ENCODE measurements at regions not wholly inside any gene's neighbourhood (a gene's known extent, or its start where the extent isn't known, plus 50 kb on each side); places are given as distances from the start of the nearest gene placed in this dataset.

DNA sequence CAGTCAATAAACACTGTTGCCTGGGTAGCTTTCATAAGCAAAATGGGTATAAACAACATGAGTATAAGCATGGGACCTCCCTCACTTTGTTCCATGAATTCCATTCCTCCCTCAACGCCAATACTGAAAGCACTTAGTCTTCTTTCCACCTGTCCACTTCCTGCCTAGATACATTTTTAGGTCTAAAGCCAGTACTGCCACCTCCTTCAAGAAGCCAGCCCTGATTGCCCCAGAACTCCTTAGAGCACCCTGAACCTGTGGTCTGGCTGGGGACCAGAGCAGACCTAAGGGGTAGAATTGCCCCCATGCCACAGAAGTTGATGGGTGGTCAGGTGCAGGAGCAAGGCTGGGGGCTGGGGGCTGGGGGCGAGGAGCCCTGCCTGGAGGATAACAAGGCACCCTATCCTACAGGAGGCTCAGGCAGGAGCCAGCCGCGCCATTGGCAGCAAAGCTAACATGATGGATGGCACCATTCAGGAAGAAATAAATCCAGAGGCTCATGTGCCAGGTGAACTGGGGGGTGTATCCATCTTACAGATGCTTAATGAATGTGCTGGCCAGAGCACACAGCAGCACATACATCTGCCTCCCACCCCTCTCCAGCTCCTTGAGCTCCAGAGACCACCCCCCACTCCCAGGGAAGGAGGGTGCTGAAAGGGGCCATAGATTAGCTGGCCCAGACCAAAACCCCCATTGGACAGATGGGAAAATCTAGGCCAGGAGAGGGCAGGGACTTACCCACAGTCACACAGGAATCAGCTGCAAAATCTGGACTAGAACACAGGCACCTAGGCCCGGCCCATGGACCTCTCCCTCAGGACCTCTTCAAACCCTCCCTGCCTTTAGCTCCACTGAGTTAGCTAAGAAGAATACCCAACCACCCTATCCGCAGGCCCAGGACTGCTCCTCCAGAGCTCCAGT lies 113.8 kb upstream of the LINGO1 start:
- TF ChIP-seq, protein P1, sequence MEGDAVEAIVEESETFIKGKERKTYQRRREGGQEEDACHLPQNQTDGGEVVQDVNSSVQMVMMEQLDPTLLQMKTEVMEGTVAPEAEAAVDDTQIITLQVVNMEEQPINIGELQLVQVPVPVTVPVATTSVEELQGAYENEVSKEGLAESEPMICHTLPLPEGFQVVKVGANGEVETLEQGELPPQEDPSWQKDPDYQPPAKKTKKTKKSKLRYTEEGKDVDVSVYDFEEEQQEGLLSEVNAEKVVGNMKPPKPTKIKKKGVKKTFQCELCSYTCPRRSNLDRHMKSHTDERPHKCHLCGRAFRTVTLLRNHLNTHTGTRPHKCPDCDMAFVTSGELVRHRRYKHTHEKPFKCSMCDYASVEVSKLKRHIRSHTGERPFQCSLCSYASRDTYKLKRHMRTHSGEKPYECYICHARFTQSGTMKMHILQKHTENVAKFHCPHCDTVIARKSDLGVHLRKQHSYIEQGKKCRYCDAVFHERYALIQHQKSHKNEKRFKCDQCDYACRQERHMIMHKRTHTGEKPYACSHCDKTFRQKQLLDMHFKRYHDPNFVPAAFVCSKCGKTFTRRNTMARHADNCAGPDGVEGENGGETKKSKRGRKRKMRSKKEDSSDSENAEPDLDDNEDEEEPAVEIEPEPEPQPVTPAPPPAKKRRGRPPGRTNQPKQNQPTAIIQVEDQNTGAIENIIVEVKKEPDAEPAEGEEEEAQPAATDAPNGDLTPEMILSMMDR (IDR thresholded peaks at IDR 0.05; ENCODE audit: insufficient read depth, missing control alignments) = no peak

DNA sequence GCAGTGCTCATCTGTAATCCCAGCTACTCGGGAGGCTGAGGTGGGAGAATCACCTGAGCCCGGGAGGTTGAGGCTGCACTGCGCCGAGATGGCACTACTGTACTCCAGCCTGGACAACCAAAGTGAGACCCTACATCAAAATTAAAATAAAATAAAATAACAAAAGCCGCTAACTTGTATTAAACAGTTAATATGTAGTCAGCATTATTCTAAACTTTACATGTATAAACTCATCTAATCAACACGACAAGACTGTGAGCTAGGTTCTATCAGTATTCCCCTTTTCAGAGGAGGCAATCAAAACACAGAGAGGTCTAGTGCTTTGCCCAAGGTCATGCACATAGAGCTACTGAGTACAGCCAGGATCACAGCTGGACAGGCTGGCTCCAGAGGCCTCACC lies 111.7 kb upstream of the LINGO1 start:
- DNase-seq (ENCODE audit: insufficient read length, low spot score) = no peak
- TF ChIP-seq, protein P1 (IDR thresholded peaks at IDR 0.05; ENCODE audit: insufficient read depth, missing control alignments) = no peak
- FAIRE-seq = no peak

More for the DNA sequence above, 113.8 kb upstream of the LINGO1 start:
- FAIRE-seq (no peak), DNase-seq (ENCODE audit: insufficient read length, low spot score) (no peak)

DNA sequence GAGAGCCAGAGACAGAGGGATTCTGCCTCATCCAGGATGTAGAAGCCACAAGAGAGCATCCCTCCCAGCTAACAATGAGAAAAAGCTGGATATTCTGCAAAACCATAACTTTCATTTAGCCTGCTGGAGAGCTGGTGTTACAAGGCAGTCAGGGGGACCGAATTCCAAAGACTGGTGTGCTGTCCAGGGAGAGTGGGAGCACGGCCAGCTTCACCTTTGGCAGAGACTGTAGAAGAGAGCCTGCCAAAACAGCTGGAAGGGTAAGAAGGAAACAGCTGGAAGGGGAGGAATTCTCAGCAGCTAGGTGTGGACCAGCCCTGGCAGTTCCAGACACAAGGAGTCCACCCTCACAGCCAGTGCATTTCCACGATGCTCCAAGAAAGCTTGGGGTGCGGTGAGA lies 109.9 kb upstream of the LINGO1 start:
- no peak for FAIRE-seq

DNA sequence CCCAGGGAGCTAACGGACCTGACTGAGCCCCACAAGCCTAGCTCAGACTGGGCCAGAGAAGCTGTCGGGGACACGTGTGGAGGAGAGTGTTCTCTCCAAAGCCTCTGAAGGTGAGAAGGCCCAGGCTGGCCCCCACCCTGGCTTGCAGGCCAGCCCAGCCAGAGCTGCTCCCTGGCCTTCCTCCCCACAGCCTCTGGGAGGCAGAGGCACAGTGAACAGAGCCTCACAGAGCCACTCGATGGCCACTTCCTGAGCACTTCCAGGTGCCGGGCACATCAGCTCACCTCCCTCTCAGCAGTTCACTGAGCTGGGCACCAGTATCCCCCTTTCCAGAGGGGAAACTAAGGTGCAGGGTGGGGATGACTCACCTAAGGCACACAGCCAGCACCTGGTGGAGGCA lies 109.4 kb upstream of the LINGO1 start:
- TF ChIP-seq, protein P1 (IDR thresholded peaks at IDR 0.05; ENCODE audit: insufficient read depth, missing control alignments) = no peak
- FAIRE-seq (no peak), DNase-seq (ENCODE audit: insufficient read length, low spot score) (no peak)

More for the DNA sequence above, 109.9 kb upstream of the LINGO1 start:
- TF ChIP-seq, protein P1 (IDR thresholded peaks at IDR 0.05; ENCODE audit: insufficient read depth, missing control alignments) = no peak
- DNase-seq (ENCODE audit: insufficient read length, low spot score) = no peak

DNA sequence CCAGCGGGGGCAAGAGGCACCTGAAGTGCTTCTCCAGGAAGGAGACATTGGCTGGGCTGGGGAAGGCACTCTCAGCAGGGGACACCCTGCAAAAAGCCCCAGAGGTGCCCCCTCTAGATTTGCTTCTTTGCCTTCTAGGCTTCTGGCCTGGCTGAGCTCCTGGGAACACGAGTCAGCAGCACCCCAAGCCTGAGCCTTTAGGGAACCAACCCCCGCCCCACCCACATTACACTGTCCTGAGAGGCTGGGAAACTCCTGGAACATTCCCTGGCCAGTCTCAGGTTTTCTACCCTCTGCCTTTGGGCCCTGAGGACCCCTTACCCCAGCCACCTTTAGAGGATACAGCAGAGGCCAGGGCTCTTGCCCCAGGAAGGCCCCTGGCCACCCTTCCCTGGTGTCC lies 108.4 kb upstream of the LINGO1 start:
- DNase-seq (ENCODE audit: insufficient read length, low spot score) (no peak), FAIRE-seq (no peak)
- TF ChIP-seq, protein P1 (IDR thresholded peaks at IDR 0.05; ENCODE audit: insufficient read depth, missing control alignments) = no peak

DNA sequence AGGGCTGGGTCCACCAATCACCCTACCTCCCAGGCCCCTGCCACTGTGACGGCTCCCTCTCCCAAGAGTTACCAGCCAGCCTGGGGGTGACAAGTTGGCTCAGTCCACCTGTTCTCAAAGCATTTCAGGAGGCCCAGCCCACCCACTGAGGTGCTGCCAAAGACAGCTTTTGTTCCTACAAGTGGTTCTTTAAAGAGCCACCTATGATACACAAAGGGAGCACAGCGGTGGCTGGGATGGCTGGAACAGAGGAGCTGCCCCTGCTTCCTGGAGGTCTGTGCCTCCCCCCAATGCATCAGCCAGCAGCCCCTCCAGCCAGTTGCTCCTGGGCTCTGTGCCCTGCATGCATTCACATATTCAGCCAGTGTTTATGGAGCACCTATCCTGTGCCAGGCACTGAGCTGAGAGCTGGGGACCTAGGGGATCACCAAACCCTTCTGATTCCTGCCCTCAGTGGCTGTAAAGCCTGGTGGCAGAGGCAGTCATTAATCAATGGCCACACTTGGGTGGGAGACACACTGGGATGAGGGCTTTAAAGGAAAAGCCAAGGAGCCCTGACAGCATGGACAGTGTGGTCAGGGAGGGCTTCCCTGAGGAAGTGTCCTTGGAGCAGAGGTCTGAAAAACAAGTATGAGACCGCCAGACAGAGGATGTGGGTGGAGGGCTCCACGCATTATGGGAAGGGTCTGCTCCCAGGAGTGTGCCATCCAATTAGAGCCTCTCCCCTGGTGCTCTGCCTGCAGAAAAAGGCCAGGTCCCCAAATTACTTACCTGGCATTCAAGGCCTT lies 107.1 kb upstream of the LINGO1 start:
- DNase-seq (ENCODE audit: insufficient read length, low spot score) (no peak), FAIRE-seq (no peak)
- TF ChIP-seq, protein P1 (IDR thresholded peaks at IDR 0.05; ENCODE audit: insufficient read depth, missing control alignments) = no peak

Measured in D721Med (cell line).